Stimulated activated CD4-positive, alpha-beta T cell treated with anti-CD3 and anti-CD28 coated beads, Interleukin-4, amount 100 ng/mL, for 48 hours (primary cell): ENCODE measurements at regions not wholly inside any gene's neighbourhood (a gene's known extent, or its start where the extent isn't known, plus 50 kb on each side); places are given as distances from the start of the nearest gene placed in this dataset.

ENCODE experiments used
- DNase-seq, 2 donors: peaks; one replicate each; pipeline ENCODE4 v3.0.0-alpha.2; 2020; ENCODE audit warnings: low read depth in 2 of 2

- DNase-seq = no peak
Measured at GRCh38 chr3:117519776-117520175, 810.2 kb downstream of the TUSC7 start.

- no peak for DNase-seq
Measured at GRCh38 chr3:117520582-117520981, 811.0 kb downstream of the TUSC7 start.

- DNase-seq = no peak
Measured at GRCh38 chr3:117523418-117523817, 813.8 kb downstream of the TUSC7 start.

GRCh38 chr3:117524890-117525289, 815.3 kb downstream of the TUSC7 start:
- no peak for DNase-seq

GRCh38 chr3:117526470-117527079, 817.0 kb downstream of the TUSC7 start:
- DNase-seq = no peak

- no peak for DNase-seq
Measured at GRCh38 chr3:117527346-117527745, 817.8 kb downstream of the TUSC7 start.

- DNase-seq = no peak
Measured at GRCh38 chr3:117528688-117529087, 819.1 kb downstream of the TUSC7 start.

GRCh38 chr3:117531078-117531767, 821.6 kb downstream of the TUSC7 start:
- no peak for DNase-seq

GRCh38 chr3:117532268-117532667, 822.7 kb downstream of the TUSC7 start:
- no peak for DNase-seq

GRCh38 chr3:117534138-117534537, 824.6 kb downstream of the TUSC7 start:
- no peak for DNase-seq

GRCh38 chr3:117536006-117536405, 826.4 kb downstream of the TUSC7 start:
- DNase-seq = no peak

- no peak for DNase-seq
Measured at GRCh38 chr3:117537949-117538348, 828.4 kb downstream of the TUSC7 start.

- no peak for DNase-seq
Measured at GRCh38 chr3:117539729-117540128, 830.1 kb downstream of the TUSC7 start.

- DNase-seq = no peak
Measured at GRCh38 chr3:117540597-117540996, 831.0 kb downstream of the TUSC7 start.

GRCh38 chr3:117541721-117542120, 832.1 kb downstream of the TUSC7 start:
- no peak for DNase-seq

GRCh38 chr3:117543521-117543920, 833.9 kb downstream of the TUSC7 start:
- DNase-seq = no peak

GRCh38 chr3:117545484-117545883, 835.9 kb downstream of the TUSC7 start:
- no peak for DNase-seq

GRCh38 chr3:117547956-117548550, 838.5 kb downstream of the TUSC7 start:
- DNase-seq = no peak

- no peak for DNase-seq
Measured at GRCh38 chr3:117548600-117548999, 839.0 kb downstream of the TUSC7 start.

- DNase-seq = no peak
Measured at GRCh38 chr3:117549716-117550115, 840.1 kb downstream of the TUSC7 start.

GRCh38 chr3:117550766-117551165, 841.2 kb downstream of the TUSC7 start:
- no peak for DNase-seq

GRCh38 chr3:117553461-117553860, 843.9 kb downstream of the TUSC7 start:
- no peak for DNase-seq
